HEK293 (cell line): ENCODE measurements at regions not wholly inside any gene's neighbourhood (a gene's known extent, or its start where the extent isn't known, plus 50 kb on each side); places are given as distances from the start of the nearest gene placed in this dataset.

Experiments
- CTCF ChIA-PET: fragments of 350-600 bp; formaldehyde crosslinking; extraction: SDS; loops from one replicate; lab custom pipeline; 2021; ENCODE audit warnings: antibody characterized with exemption; lab: Yijun Ruan, JAX
- POLR2A ChIA-PET: fragments of 300-600 bp; formaldehyde crosslinking; extraction: SDS; loops from one replicate; lab custom pipeline; 2020; ENCODE audit warnings: antibody characterized with exemption, inconsistent platforms; lab: Yijun Ruan, JAX
- H3K27ac ChIP-seq: fragments of 200-500 bp; sonication (Bioruptor generic); 2 replicates; pipeline ENCODE4 v1.5.1; 2014; ENCODE audit warnings: low read depth, low read length, control low read depth, inconsistent platforms; ENCODE audit errors: extremely low read depth
- H3K36me3 ChIP-seq, 2 experiments: fragments of 200-500 bp in 1 of 2; sonication (Bioruptor generic) in 1 of 2; 1 replicate in 1 of 2; 2 replicates in 1 of 2; pipeline ENCODE4 v1.5.1; 2014 to 2017; ENCODE audit warnings: inconsistent platforms in 2 of 2, low read length in 2 of 2; ENCODE audit not compliant: control insufficient read depth in 2 of 2, insufficient read depth in 1 of 2
- H3K4me1 ChIP-seq: fragments of 200-500 bp; sonication (Bioruptor generic); 2 replicates; pipeline ENCODE4 v1.5.1; 2014; ENCODE audit warnings: mild to moderate bottlenecking, low read length, inconsistent platforms; ENCODE audit not compliant: control insufficient read depth, insufficient read depth
- H3K4me3 ChIP-seq: 2 replicates; pipeline ENCODE4 v1.5.1; 2011; ENCODE audit warnings: low read depth, mild to moderate bottlenecking, control low read depth, low read length, moderate library complexity
- H3K9me3 ChIP-seq: fragments of 200-500 bp; sonication (Bioruptor generic); 2 replicates; pipeline ENCODE4 v1.5.1; 2014; ENCODE audit warnings: low read depth, low read length, inconsistent platforms; ENCODE audit not compliant: control insufficient read depth, insufficient read depth
- BCL11A ChIP-seq: fragments of 450-650 bp; formaldehyde crosslinking; IDR thresholded peaks from 2 replicates; pipeline ENCODE4 v1.5.1; 2016; ENCODE audit warnings: low read depth, missing biosample characterization, missing genetic modification characterization
- EGR2 ChIP-seq: fragments of 450-650 bp; formaldehyde crosslinking; IDR thresholded peaks from 2 replicates; pipeline ENCODE4 v1.5.1; 2016; ENCODE audit warnings: low read depth, missing biosample characterization, missing genetic modification characterization
- GLI2 ChIP-seq: fragments of 450-650 bp; formaldehyde crosslinking; IDR thresholded peaks from 2 replicates; pipeline ENCODE4; 2017; ENCODE audit warnings: missing biosample characterization, missing genetic modification characterization, low read depth, borderline replicate concordance
- INSM2 ChIP-seq: fragments of 450-650 bp; formaldehyde crosslinking; IDR thresholded peaks from 2 replicates; pipeline ENCODE4 v1.5.1; 2016; ENCODE audit warnings: missing biosample characterization, missing genetic modification characterization
- OVOL3 ChIP-seq: fragments of 450-650 bp; formaldehyde crosslinking; IDR thresholded peaks from 2 replicates; pipeline ENCODE4 v1.5.1; 2016; ENCODE audit warnings: missing biosample characterization, missing genetic modification characterization
- ZBTB49 ChIP-seq: fragments of 450-650 bp; formaldehyde crosslinking; IDR thresholded peaks from 2 replicates; pipeline ENCODE4 v1.5.1; 2016; ENCODE audit warnings: missing biosample characterization, missing genetic modification characterization, low read depth
- ZNF133 ChIP-seq: fragments of 450-650 bp; formaldehyde crosslinking; IDR thresholded peaks from 2 replicates; pipeline ENCODE4 v1.5.1; 2016; ENCODE audit warnings: missing biosample characterization, missing genetic modification characterization
- ZNF148 ChIP-seq: fragments of 450-650 bp; formaldehyde crosslinking; IDR thresholded peaks from 2 replicates; pipeline ENCODE4 v1.5.0; 2017; ENCODE audit warnings: missing biosample characterization, missing genetic modification characterization, borderline replicate concordance
- ZNF202 ChIP-seq: fragments of 450-650 bp; formaldehyde crosslinking; IDR thresholded peaks from 2 replicates; pipeline ENCODE4 v1.5.1; 2016; ENCODE audit warnings: missing biosample characterization, missing genetic modification characterization, borderline replicate concordance
- ZNF366 ChIP-seq: fragments of 450-650 bp; formaldehyde crosslinking; conservative IDR thresholded peaks from 2 replicates; pipeline ENCODE4 v1.5.1; 2016; ENCODE audit warnings: missing biosample characterization, missing genetic modification characterization
- ZNF37A ChIP-seq: fragments of 450-650 bp; IDR thresholded peaks from 2 replicates; pipeline ENCODE4 v1.5.1; 2018; ENCODE audit warnings: missing biosample characterization, missing genetic modification characterization
- ZNF394 ChIP-seq: fragments of 450-650 bp; formaldehyde crosslinking; IDR thresholded peaks from 2 replicates; pipeline ENCODE4 v1.5.1; 2016; ENCODE audit warnings: missing biosample characterization, missing genetic modification characterization, mild to moderate bottlenecking, moderate library complexity, borderline replicate concordance
- ZNF518A ChIP-seq: fragments of 450-650 bp; formaldehyde crosslinking; conservative IDR thresholded peaks from 2 replicates; pipeline ENCODE4 v1.5.1; 2016; ENCODE audit warnings: low read depth, missing biosample characterization, missing genetic modification characterization
- ZNF600 ChIP-seq: fragments of 450-650 bp; formaldehyde crosslinking; IDR thresholded peaks from 2 replicates; pipeline ENCODE4 v1.5.1; 2016; ENCODE audit warnings: missing biosample characterization, missing genetic modification characterization
- ZNF792 ChIP-seq: fragments of 450-650 bp; formaldehyde crosslinking; IDR thresholded peaks from 2 replicates; pipeline ENCODE4 v1.5.1; 2016; ENCODE audit warnings: missing biosample characterization, missing genetic modification characterization
- TF ChIP-seq, protein P1 (sequence below): fragments of 450-650 bp; formaldehyde crosslinking; IDR thresholded peaks from 2 replicates; pipeline ENCODE4 v1.5.1; 2017; ENCODE audit warnings: missing biosample characterization, mild to moderate bottlenecking, missing genetic modification characterization, moderate library complexity

DNA sequence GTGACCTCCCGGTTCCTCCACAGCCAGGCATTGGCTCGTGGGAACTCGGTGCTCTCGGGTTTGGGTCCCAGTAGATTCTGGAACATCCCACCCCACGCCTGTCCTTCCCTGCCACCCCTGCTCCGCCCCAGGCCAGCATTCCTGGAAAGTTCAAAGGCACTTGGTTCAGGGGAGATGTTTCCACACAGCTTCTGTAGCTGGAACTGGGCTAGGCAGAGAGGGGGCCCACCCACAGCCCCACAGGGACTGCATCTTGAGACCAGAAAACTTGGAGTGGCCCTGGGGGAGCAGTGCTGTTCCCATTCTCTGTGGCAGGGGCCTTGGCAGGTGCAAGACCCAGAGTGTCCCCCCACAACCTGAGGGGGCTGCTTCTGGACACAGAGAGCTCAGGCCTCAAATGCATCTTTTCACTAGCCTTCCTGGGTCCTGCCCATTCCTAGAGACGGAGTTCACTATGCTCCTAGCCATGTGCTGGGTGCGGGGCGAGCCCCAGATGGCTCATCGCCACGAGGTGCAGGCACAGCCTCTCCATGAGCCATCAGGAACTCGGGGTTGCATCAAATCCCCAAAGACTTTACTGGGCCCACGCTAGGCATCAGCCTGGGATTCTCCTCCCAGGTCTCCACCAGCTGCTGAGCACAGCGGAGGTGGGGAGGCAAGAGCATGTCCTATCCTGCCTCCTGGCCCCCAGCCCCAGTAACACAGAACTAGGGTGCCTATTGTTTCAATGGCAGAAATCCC is 68.7 kb downstream of the ZFP36L2 start (continued):
- TF ChIP-seq, protein P1, sequence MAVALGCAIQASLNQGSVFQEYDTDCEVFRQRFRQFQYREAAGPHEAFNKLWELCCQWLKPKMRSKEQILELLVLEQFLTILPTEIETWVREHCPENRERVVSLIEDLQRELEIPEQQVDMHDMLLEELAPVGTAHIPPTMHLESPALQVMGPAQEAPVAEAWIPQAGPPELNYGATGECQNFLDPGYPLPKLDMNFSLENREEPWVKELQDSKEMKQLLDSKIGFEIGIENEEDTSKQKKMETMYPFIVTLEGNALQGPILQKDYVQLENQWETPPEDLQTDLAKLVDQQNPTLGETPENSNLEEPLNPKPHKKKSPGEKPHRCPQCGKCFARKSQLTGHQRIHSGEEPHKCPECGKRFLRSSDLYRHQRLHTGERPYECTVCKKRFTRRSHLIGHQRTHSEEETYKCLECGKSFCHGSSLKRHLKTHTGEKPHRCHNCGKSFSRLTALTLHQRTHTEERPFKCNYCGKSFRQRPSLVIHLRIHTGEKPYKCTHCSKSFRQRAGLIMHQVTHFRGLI (tag by site-specific recombination) = no peak

DNA sequence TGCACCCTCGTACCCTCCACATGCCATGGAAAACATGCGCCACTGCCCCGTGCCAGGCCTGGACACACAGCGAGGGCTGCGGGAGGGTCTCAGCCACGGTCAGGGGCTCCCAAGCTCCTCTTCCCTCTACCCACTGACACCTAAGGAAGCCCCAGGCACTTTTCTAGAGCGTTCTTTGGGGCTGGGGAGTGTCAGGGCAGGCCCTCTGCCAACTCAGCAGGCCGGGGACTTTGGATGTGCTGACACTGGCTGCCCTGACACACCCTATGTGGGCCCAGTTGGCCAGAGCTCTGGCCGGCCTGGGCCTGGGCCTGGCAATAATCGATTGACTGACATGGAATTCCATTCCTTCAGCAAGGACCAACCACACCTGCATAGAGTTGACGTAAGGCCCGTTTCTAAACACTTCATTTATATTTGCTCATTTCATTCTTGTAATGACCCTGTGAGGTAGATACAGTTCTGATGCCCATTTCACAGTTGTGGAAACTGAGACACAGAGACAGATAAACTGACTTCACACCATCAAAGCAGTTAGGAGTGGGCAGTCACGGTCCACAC is 70.5 kb downstream of the ZFP36L2 start:
- POLR2A ChIA-PET = no interaction called here
- no peaks in the 10 kb centered on the region for H3K36me3 ChIP-seq
- no peaks in the 10 kb centered on the region for H3K9me3 ChIP-seq
- H3K27ac ChIP-seq = no peak overlapping the region
- no peak overlapping the region for H3K4me3 ChIP-seq
- TF ChIP-seq ZNF792 = no peak
- no peak for TF ChIP-seq ZNF518A
- no peak for TF ChIP-seq GLI2 (tag by site-specific recombination)
- TF ChIP-seq ZNF37A (tag by site-specific recombination) = no peak
- TF ChIP-seq ZNF394 = no peak
- no peak for TF ChIP-seq BCL11A (tag by site-specific recombination)
- CTCF ChIA-PET = interaction anchor here (0.6 kb wide), 2 partner anchors 110 to 222 kb away, joined by 3 to 4 read pairs; no protein-coding TSS in a partner anchor
- no peaks in the 10 kb centered on the region for H3K4me1 ChIP-seq

DNA sequence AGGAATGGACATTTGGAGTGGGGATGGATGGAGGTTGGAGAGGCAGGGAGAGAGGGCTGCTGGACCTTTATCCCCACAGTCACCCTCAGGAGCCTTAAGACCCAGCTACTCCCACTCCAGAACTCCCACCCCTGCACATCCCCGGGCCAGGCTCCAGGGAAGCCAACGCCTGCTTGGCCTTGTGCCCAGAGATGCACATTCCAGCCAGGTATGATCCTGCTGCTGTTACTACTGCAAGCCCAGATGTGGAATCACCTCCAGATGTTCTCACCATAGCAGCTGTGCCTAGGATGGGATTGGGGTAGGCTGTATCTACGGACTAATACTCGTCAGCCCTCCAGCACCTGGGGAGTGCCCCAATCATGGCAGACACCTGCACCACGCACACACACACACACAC is 71.7 kb downstream of the ZFP36L2 start:
- POLR2A ChIA-PET = no interaction called here
- H3K36me3 ChIP-seq = no peaks in the 10 kb centered on the region
- TF ChIP-seq ZNF133 (no peak), EGR2 (tag by site-specific recombination) (peak; percentile 28; the same call in 1 of the 2 replicates), ZNF600 (tag by site-specific recombination) (no peak), INSM2 (no peak), ZNF202 (tag by site-specific recombination) (no peak), OVOL3 (tag by site-specific recombination) (no peak), ZNF148 (tag by site-specific recombination) (no peak), ZNF366 (0 out of 2 replicates have a peak, but pooled peaks have one; percentile 24), ZBTB49 (tag by site-specific recombination) (no peak)
- TF ChIP-seq, all 188 proteins: peak for 2
- H3K9me3 ChIP-seq = no peaks in the 10 kb centered on the region
- CTCF ChIA-PET = no interaction called here
- H3K4me3 ChIP-seq = no peak overlapping the region
- no peak overlapping the region for H3K27ac ChIP-seq
- H3K4me1 ChIP-seq = no peaks in the 10 kb centered on the region
